Fibroblast of lung (primary cell): ENCODE measurements at regions not wholly inside any gene's neighbourhood (a gene's known extent, or its start where the extent isn't known, plus 50 kb on each side); places are given as distances from the start of the nearest gene placed in this dataset.

Source experiments
- DNase-seq, 2 donors: peaks; one replicate each; pipeline versions ENCODE4 v3.0.0 to v3.0.0-alpha.2; 2010; ENCODE audit warnings: low read depth in 2 of 2
- H2AFZ ChIP-seq: 2 replicates; pipeline ENCODE4 v1.5.1; 2012; ENCODE audit warnings: low read length, control low read depth, inconsistent platforms
- H3K27ac ChIP-seq: 2 replicates; pipeline ENCODE4 v1.5.1; 2011; ENCODE audit warnings: low read length, control low read depth; ENCODE audit not compliant: insufficient read depth
- H3K27me3 ChIP-seq: 2 replicates; pipeline ENCODE4 v1.5.1; 2011; ENCODE audit warnings: mild to moderate bottlenecking, low read length; ENCODE audit not compliant: control insufficient read depth, insufficient read depth
- H3K36me3 ChIP-seq: 2 replicates; pipeline ENCODE4 v1.5.1; 2011; ENCODE audit warnings: low read length; ENCODE audit not compliant: control insufficient read depth, insufficient read depth
- H3K4me1 ChIP-seq: 2 replicates; pipeline ENCODE4 v1.5.1; 2011; ENCODE audit warnings: low read length; ENCODE audit not compliant: control insufficient read depth, insufficient read depth; ENCODE audit errors: extremely low read depth
- H3K4me2 ChIP-seq: 2 replicates; pipeline ENCODE4 v1.5.1; 2011; ENCODE audit warnings: low read length, control low read depth; ENCODE audit not compliant: insufficient read depth; ENCODE audit errors: extremely low read depth
- H3K4me3 ChIP-seq, 4 experiments: fragments of 200-600 bp in 1 of 4; sonication (generic) in 1 of 4; replicated peaks in 1 of 4; 2 replicates each; pipeline ENCODE4 v1.5.1; 2011 to 2016; ENCODE audit warnings: low read length in 4 of 4, low read depth in 3 of 4, mild to moderate bottlenecking in 3 of 4, control low read depth in 2 of 4, inconsistent platforms in 1 of 4, mixed read lengths in 1 of 4; ENCODE audit not compliant: insufficient read depth in 1 of 4; ENCODE audit errors: control extremely low read depth in 1 of 4
- H3K79me2 ChIP-seq: 2 replicates; pipeline ENCODE4 v1.5.1; 2012; ENCODE audit warnings: mild to moderate bottlenecking, low read length, inconsistent platforms; ENCODE audit not compliant: control insufficient read depth, insufficient read depth
- H3K9ac ChIP-seq: 2 replicates; pipeline ENCODE4 v1.5.1; 2011; ENCODE audit warnings: mild to moderate bottlenecking, low read length, control low read depth; ENCODE audit not compliant: insufficient read depth
- H3K9me3 ChIP-seq: 2 replicates; pipeline ENCODE4 v1.5.1; 2012; ENCODE audit warnings: low read depth, low read length; ENCODE audit not compliant: control insufficient read depth, insufficient read depth
- H4K20me1 ChIP-seq: 2 replicates; pipeline ENCODE4 v1.5.1; 2011; ENCODE audit warnings: low read length; ENCODE audit not compliant: control insufficient read depth, insufficient read depth; ENCODE audit errors: extremely low read depth
- EZH2 ChIP-seq: IDR thresholded peaks from 2 replicates; pipeline ENCODE4 v1.5.1; 2012; ENCODE audit warnings: low read length, control low read depth, mild to moderate bottlenecking; ENCODE audit errors: missing control alignments
- TF ChIP-seq, protein P1 (sequence below), 2 donors: IDR thresholded peaks in 1 of 2; conservative IDR thresholded peaks in 1 of 2; 1 replicate in 1 of 2; 2 replicates in 1 of 2; pipeline ENCODE4 v1.5.1; 2011 to 2012; ENCODE audit warnings: low read length in 2 of 2, control low read depth in 1 of 2, inconsistent platforms in 1 of 2, low read depth in 1 of 2, mild to moderate bottlenecking in 1 of 2

DNA sequence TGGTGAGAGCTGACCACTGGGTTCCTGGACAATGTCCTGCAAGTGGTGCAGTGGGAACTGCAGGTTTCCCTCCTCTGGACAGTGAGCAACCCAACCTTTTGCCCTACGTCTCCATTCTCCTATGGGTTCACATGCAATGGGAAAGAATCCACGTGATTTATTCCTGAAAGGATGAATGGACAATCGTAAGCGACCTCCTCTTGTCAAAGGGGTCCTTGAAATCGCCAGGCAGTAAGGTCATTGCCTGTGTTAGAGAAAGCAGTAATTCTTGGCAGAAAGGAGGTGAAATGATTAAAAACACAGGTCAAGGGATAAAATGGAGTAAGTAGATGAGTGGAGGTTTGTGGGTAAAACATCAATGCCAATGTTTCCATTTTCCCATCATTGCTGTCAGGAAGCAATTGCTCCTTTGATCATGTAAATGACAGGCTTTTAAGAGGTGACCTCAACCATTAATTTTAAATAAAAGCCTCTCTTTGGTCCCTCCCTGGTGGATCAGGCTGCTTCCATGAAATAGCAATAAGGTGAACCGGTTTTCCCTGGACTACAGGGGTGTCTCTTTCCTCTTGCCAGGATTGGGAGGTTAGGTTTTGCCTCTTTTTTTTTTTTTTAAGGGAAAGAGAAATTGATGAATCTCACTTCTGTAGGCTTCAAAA, 330.0 kb upstream of the PRKCQ start:
- no peaks in the 10 kb centered on the region for H3K36me3 ChIP-seq
- H2AFZ ChIP-seq, result no peak overlapping the region
- no peaks in the 10 kb centered on the region for H3K9me3 ChIP-seq
- no peak overlapping the region for H3K27ac ChIP-seq
- no peaks in the 10 kb centered on the region for H3K4me1 ChIP-seq
- no peaks in the 10 kb centered on the region for H4K20me1 ChIP-seq
- H3K9ac ChIP-seq, result no peak overlapping the region
- no peak overlapping the region for H3K4me2 ChIP-seq
- TF ChIP-seq, protein P1, sequence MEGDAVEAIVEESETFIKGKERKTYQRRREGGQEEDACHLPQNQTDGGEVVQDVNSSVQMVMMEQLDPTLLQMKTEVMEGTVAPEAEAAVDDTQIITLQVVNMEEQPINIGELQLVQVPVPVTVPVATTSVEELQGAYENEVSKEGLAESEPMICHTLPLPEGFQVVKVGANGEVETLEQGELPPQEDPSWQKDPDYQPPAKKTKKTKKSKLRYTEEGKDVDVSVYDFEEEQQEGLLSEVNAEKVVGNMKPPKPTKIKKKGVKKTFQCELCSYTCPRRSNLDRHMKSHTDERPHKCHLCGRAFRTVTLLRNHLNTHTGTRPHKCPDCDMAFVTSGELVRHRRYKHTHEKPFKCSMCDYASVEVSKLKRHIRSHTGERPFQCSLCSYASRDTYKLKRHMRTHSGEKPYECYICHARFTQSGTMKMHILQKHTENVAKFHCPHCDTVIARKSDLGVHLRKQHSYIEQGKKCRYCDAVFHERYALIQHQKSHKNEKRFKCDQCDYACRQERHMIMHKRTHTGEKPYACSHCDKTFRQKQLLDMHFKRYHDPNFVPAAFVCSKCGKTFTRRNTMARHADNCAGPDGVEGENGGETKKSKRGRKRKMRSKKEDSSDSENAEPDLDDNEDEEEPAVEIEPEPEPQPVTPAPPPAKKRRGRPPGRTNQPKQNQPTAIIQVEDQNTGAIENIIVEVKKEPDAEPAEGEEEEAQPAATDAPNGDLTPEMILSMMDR (conservative IDR thresholded peaks at IDR 0.05 in 1 of 2, IDR thresholded peaks at IDR 0.05 in 1 of 2; ENCODE audit: low read depth in 1 of 2, low read length in 2 of 2), result no peak
- TF ChIP-seq EZH2, result no peak
- H3K4me3 ChIP-seq, result no peak overlapping the region
- H3K79me2 ChIP-seq, result no peaks in the 10 kb centered on the region
- H3K27me3 ChIP-seq, result no peaks in the 10 kb centered on the region
- DNase-seq, result no peak

DNA sequence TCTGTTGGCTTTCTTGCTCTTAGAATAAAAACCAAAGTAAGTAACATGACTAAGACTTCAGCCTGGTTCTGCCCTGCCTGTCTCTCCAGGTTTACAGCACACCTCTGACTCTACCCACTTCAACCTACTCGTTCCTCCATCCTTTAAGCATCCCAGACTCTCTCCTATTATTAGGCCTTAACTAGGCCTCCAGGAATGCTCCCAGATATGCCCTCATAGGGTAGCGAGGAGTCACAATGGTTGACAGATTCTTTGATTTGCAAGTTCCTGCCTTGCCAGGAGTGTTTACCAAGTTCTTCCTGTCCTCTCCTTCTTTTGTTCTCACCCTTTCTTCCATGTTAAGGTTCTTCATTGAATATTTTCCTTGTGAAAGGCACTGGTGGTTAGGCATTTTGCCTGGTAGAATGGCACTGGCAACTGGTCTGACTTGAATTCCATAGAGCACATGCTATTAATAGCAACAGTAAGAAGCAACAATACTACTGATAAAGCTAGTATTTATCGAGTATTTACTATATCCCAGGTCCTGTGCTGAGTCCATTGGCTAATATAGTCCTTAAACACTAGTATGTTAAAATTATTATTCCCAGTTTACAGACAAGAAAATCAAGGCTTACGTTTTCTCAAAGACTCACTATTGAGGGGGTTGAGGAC, 327.9 kb upstream of the PRKCQ start:
- Histone ChIP-seq H3K4me2 (no peak overlapping the region), H2AFZ (no peak overlapping the region), H3K27ac (no peak overlapping the region), H4K20me1 (no peaks in the 10 kb centered on the region), H3K36me3 (no peaks in the 10 kb centered on the region), H3K79me2 (no peaks in the 10 kb centered on the region), H3K4me3 (no peak overlapping the region), H3K9ac (no peak overlapping the region), H3K27me3 (no peaks in the 10 kb centered on the region), H3K4me1 (no peaks in the 10 kb centered on the region), H3K9me3 (no peaks in the 10 kb centered on the region)
- TF ChIP-seq, protein P1 (conservative IDR thresholded peaks at IDR 0.05 in 1 of 2, IDR thresholded peaks at IDR 0.05 in 1 of 2; ENCODE audit: low read depth in 1 of 2, low read length in 2 of 2), result no peak
- TF ChIP-seq EZH2, result no peak
- no peak for DNase-seq

DNA sequence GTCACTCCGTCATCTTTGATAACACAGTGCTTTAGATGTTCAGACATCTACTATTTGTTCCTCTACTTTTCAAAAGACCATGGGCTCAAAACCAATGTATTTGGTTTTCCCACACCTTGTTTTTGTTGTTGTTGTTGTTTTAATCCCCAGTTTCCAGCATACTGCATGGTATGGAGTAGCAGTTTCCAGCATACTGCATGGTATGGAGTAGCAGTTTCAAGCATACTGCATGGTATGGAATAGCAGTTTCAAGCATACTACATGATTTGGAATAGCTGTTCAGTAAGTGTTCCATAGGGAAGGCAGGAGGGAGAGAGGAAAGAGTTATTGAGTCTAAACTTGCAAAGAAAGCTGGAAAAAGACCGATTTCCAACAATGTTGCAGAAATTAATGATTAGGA, 314.3 kb upstream of the PRKCQ start:
- no peak for DNase-seq
- Histone ChIP-seq H3K27me3 (no peaks in the 10 kb centered on the region), H3K9me3 (no peaks in the 10 kb centered on the region), H3K4me3 (no peak overlapping the region), H4K20me1 (no peaks in the 10 kb centered on the region), H3K4me2 (no peak overlapping the region), H2AFZ (no peak overlapping the region), H3K79me2 (no peaks in the 10 kb centered on the region), H3K9ac (no peak overlapping the region), H3K36me3 (no peaks in the 10 kb centered on the region), H3K27ac (no peak overlapping the region), H3K4me1 (no peaks in the 10 kb centered on the region)
- TF ChIP-seq, protein P1 (conservative IDR thresholded peaks at IDR 0.05 in 1 of 2, IDR thresholded peaks at IDR 0.05 in 1 of 2; ENCODE audit: low read depth in 1 of 2, low read length in 2 of 2), result no peak
- TF ChIP-seq EZH2, result no peak
